GM23338 (cell line): ENCODE measurements at regions not wholly inside any gene's neighbourhood (a gene's known extent, or its start where the extent isn't known, plus 50 kb on each side); places are given as distances from the start of the nearest gene placed in this dataset.
A peak's percentile ranks its signal among the peaks of the same experiment; 100 is the strongest.

Source experiments
- ATAC-seq: fragments of 200-7000 bp; cut with Tn5 transposase; 3 replicates; pipeline ENCODE4 v1.9.1; 2020
- DNase-seq: peaks from one replicate; pipeline ENCODE4 v3.0.0-alpha.2; 2015; ENCODE audit warnings: low spot score
- H2AFZ ChIP-seq: fragments of 200-600 bp; sonication (generic); 2 replicates; pipeline ENCODE4 v1.8.0; 2016; ENCODE audit warnings: antibody characterized with exemption, mild to moderate bottlenecking, moderate library complexity
- H3F3A ChIP-seq: fragments of 200-600 bp; sonication (generic); replicated peaks from 2 replicates; pipeline ENCODE4 v1.8.0; 2017; ENCODE audit warnings: antibody characterized with exemption, mixed run types, low read depth
- H3K27ac ChIP-seq: fragments of 200-600 bp; sonication (generic); 2 replicates; pipeline ENCODE4 v1.6.1; 2016; ENCODE audit warnings: low read depth
- H3K27me3 ChIP-seq: fragments of 200-600 bp; sonication (generic); 2 replicates; pipeline ENCODE4 v1.8.0; 2016; ENCODE audit warnings: mild to moderate bottlenecking, mixed run types, moderate library complexity; ENCODE audit not compliant: insufficient read depth
- H3K36me3 ChIP-seq: fragments of 200-600 bp; sonication (generic); 2 replicates; pipeline ENCODE4 v1.8.0; 2016; ENCODE audit warnings: mild to moderate bottlenecking; ENCODE audit not compliant: insufficient read depth
- H3K4me1 ChIP-seq: fragments of 200-600 bp; sonication (generic); 2 replicates; pipeline ENCODE4 v1.8.0; 2016; ENCODE audit warnings: mild to moderate bottlenecking, moderate library complexity; ENCODE audit not compliant: insufficient read depth
- H3K4me2 ChIP-seq: fragments of 200-600 bp; sonication (generic); 2 replicates; pipeline ENCODE4 v1.7.1; 2017; ENCODE audit warnings: mixed run types
- H3K4me3 ChIP-seq: fragments of 200-600 bp; sonication (generic); 2 replicates; pipeline ENCODE4 v1.6.1; 2016; ENCODE audit warnings: mixed run types
- H3K79me2 ChIP-seq: fragments of 200-600 bp; sonication (generic); replicated peaks from 2 replicates; pipeline ENCODE4 v1.8.0; 2017; ENCODE audit warnings: mild to moderate bottlenecking; ENCODE audit not compliant: insufficient read depth
- H3K9me2 ChIP-seq: fragments of 200-600 bp; sonication (generic); 2 replicates; pipeline ENCODE4 v1.8.0; 2017; ENCODE audit not compliant: insufficient read depth
- H4K20me1 ChIP-seq: fragments of 200-600 bp; sonication (generic); replicated peaks from 2 replicates; pipeline ENCODE4 v1.8.0; 2017; ENCODE audit warnings: mild to moderate bottlenecking; ENCODE audit not compliant: insufficient read depth
- H3K27ac Mint-ChIP-seq: 2 replicates; pipeline ENCODE4 v1.8.0; 2020; ENCODE audit warnings: inconsistent platforms, mild to moderate bottlenecking, moderate library complexity, mixed read lengths
- H3K27me3 Mint-ChIP-seq: 3 replicates; pipeline ENCODE4 v1.8.0; 2022; ENCODE audit warnings: low read depth, mild to moderate bottlenecking, moderate library complexity, mixed read lengths, inconsistent platforms; ENCODE audit not compliant: insufficient read depth, poor library complexity
- H3K36me3 Mint-ChIP-seq: 3 replicates; pipeline ENCODE4 v1.8.0; 2021; ENCODE audit warnings: low read depth, mild to moderate bottlenecking, inconsistent platforms, moderate library complexity, mixed read lengths
- H3K4me1 Mint-ChIP-seq: 3 replicates; pipeline ENCODE4 v1.8.0; 2020; ENCODE audit warnings: mild to moderate bottlenecking, inconsistent platforms, mixed read lengths
- H3K4me3 Mint-ChIP-seq: 3 replicates; pipeline ENCODE4 v1.8.0; 2021; ENCODE audit warnings: moderate library complexity, mild to moderate bottlenecking, inconsistent platforms, mixed read lengths
- H3K9me3 Mint-ChIP-seq: 3 replicates; pipeline ENCODE4 v1.8.0; 2020; ENCODE audit warnings: moderate library complexity, mild to moderate bottlenecking, inconsistent platforms, mixed read lengths
- CREB1 ChIP-seq: fragments of 250-450 bp; sonication (Bioruptor Pico); IDR thresholded peaks from 2 replicates; pipeline ENCODE4 v1.5.0; 2020; ENCODE audit warnings: low read depth, mild to moderate bottlenecking, moderate library complexity
- EZH2 ChIP-seq: fragments of 200-600 bp; sonication (generic); IDR thresholded peaks from one replicate; pipeline ENCODE4 v1.8.0; 2017; ENCODE audit warnings: antibody characterized with exemption, mild to moderate bottlenecking, low read depth; ENCODE audit not compliant: unreplicated experiment
- EZH2phosphoT487 ChIP-seq: fragments of 200-600 bp; sonication (generic); IDR thresholded peaks from one replicate; pipeline ENCODE4 v1.8.1; 2018; ENCODE audit warnings: antibody characterized with exemption; ENCODE audit not compliant: unreplicated experiment
- JUNB ChIP-seq: IDR thresholded peaks from one replicate; pipeline ENCODE4 v1.6.1; 2016; ENCODE audit warnings: antibody characterized with exemption; ENCODE audit not compliant: unreplicated experiment
- NANOG ChIP-seq: IDR thresholded peaks from 2 replicates; pipeline ENCODE4 v1.6.1; 2016; ENCODE audit warnings: antibody characterized with exemption, borderline replicate concordance
- POLR2AphosphoS5 ChIP-seq: IDR thresholded peaks from 2 replicates; pipeline ENCODE4 v1.6.1; 2016; ENCODE audit warnings: antibody characterized with exemption, low read depth
- STAT1 ChIP-seq: IDR thresholded peaks from one replicate; pipeline ENCODE4 v1.6.1; 2016; ENCODE audit warnings: antibody characterized with exemption; ENCODE audit not compliant: unreplicated experiment
- ZNF114 ChIP-seq: fragments of 250-450 bp; sonication (Bioruptor Pico); IDR thresholded peaks from 2 replicates; pipeline ENCODE4 v1.5.0; 2020; ENCODE audit warnings: mild to moderate bottlenecking, moderate library complexity
- ZNF331 ChIP-seq: fragments of 250-450 bp; sonication (Bioruptor Pico); IDR thresholded peaks from 2 replicates; pipeline ENCODE4 v1.5.0; 2020; ENCODE audit warnings: low read depth, mild to moderate bottlenecking, moderate library complexity
- TF ChIP-seq, protein P1 (sequence below): IDR thresholded peaks from one replicate; pipeline ENCODE4 v1.6.1; 2018; ENCODE audit warnings: antibody characterized with exemption; ENCODE audit not compliant: unreplicated experiment
- TF ChIP-seq, protein P2 (sequence below): fragments of 250-450 bp; sonication (Bioruptor Pico); IDR thresholded peaks from 2 replicates; pipeline ENCODE4 v1.5.0; 2020; ENCODE audit warnings: mild to moderate bottlenecking, moderate library complexity
- TF ChIP-seq, protein P3 (sequence below), 2 experiments: fragments of 200-600 bp in 1 of 2; sonication (generic) in 1 of 2; conservative IDR thresholded peaks; 2 replicates each; pipeline versions ENCODE4 v1.5.1 to v1.6.1; 2016 to 2017; ENCODE audit warnings: antibody characterized with exemption in 2 of 2, low read depth in 2 of 2, mild to moderate bottlenecking in 2 of 2, moderate library complexity in 1 of 2

DNA sequence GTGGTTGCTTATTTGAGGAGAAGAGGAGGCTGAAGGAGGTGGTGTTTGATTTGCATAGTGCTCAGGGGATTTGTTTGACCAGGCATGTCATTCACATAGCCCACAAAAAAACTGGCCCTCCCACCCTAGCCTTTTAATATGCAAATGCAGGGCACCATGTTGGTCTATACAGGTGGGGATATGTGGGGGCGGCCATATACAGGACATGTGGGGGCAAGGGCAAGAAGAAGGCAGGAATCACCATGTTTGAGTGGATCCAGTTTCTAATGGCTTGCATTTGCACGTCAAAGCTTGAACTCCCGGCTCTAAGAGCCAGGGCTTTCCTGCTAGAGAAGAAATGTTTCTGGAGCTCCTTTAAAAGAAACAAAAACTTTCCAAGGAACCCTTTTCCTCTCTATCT is 541.0 kb downstream of the ZWINT start:
- peak overlapping the region; percentile 50; the same call in 1 of the 2 replicates for H3K4me2 ChIP-seq

More for the DNA sequence above, 541.0 kb downstream of the ZWINT start:
- H3K27me3 ChIP-seq: no peaks in the 10 kb centered on the region
- H3K27ac ChIP-seq: peak overlapping the region; percentile 95
- H3F3A ChIP-seq: no peaks in the 10 kb centered on the region
- H3K36me3 ChIP-seq: no peaks in the 10 kb centered on the region; the same call in 1 of the 2 replicates
- Mint-ChIP-seq H3K4me3 (peak overlapping the region; percentile 26; the same call in 2 of the 3 replicates), H3K36me3 (peaks cover 29% of the 10 kb centered on the region), H3K27me3 (no peaks in the 10 kb centered on the region), H3K27ac (peak overlapping the region; percentile 83), H3K9me3 (peaks cover 30% of the 10 kb centered on the region), H3K4me1 (peaks cover 54% of the 10 kb centered on the region)
- no peaks in the 10 kb centered on the region for H4K20me1 ChIP-seq
- H3K9me2 ChIP-seq: peaks cover 13% of the 10 kb centered on the region
- peaks cover 31% of the 10 kb centered on the region for H3K4me1 ChIP-seq
- no peak for TF ChIP-seq STAT1
- no peak for TF ChIP-seq ZNF331 (CRISPR knock-in tag)
- TF ChIP-seq POLR2AphosphoS5: no peak
- TF ChIP-seq JUNB: no peak
- TF ChIP-seq, protein P1, sequence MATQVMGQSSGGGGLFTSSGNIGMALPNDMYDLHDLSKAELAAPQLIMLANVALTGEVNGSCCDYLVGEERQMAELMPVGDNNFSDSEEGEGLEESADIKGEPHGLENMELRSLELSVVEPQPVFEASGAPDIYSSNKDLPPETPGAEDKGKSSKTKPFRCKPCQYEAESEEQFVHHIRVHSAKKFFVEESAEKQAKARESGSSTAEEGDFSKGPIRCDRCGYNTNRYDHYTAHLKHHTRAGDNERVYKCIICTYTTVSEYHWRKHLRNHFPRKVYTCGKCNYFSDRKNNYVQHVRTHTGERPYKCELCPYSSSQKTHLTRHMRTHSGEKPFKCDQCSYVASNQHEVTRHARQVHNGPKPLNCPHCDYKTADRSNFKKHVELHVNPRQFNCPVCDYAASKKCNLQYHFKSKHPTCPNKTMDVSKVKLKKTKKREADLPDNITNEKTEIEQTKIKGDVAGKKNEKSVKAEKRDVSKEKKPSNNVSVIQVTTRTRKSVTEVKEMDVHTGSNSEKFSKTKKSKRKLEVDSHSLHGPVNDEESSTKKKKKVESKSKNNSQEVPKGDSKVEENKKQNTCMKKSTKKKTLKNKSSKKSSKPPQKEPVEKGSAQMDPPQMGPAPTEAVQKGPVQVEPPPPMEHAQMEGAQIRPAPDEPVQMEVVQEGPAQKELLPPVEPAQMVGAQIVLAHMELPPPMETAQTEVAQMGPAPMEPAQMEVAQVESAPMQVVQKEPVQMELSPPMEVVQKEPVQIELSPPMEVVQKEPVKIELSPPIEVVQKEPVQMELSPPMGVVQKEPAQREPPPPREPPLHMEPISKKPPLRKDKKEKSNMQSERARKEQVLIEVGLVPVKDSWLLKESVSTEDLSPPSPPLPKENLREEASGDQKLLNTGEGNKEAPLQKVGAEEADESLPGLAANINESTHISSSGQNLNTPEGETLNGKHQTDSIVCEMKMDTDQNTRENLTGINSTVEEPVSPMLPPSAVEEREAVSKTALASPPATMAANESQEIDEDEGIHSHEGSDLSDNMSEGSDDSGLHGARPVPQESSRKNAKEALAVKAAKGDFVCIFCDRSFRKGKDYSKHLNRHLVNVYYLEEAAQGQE: no peak
- peak; percentile 37; the same call in 1 of the 2 replicates for TF ChIP-seq NANOG
- no peak for TF ChIP-seq EZH2phosphoT487
- TF ChIP-seq, protein P2, sequence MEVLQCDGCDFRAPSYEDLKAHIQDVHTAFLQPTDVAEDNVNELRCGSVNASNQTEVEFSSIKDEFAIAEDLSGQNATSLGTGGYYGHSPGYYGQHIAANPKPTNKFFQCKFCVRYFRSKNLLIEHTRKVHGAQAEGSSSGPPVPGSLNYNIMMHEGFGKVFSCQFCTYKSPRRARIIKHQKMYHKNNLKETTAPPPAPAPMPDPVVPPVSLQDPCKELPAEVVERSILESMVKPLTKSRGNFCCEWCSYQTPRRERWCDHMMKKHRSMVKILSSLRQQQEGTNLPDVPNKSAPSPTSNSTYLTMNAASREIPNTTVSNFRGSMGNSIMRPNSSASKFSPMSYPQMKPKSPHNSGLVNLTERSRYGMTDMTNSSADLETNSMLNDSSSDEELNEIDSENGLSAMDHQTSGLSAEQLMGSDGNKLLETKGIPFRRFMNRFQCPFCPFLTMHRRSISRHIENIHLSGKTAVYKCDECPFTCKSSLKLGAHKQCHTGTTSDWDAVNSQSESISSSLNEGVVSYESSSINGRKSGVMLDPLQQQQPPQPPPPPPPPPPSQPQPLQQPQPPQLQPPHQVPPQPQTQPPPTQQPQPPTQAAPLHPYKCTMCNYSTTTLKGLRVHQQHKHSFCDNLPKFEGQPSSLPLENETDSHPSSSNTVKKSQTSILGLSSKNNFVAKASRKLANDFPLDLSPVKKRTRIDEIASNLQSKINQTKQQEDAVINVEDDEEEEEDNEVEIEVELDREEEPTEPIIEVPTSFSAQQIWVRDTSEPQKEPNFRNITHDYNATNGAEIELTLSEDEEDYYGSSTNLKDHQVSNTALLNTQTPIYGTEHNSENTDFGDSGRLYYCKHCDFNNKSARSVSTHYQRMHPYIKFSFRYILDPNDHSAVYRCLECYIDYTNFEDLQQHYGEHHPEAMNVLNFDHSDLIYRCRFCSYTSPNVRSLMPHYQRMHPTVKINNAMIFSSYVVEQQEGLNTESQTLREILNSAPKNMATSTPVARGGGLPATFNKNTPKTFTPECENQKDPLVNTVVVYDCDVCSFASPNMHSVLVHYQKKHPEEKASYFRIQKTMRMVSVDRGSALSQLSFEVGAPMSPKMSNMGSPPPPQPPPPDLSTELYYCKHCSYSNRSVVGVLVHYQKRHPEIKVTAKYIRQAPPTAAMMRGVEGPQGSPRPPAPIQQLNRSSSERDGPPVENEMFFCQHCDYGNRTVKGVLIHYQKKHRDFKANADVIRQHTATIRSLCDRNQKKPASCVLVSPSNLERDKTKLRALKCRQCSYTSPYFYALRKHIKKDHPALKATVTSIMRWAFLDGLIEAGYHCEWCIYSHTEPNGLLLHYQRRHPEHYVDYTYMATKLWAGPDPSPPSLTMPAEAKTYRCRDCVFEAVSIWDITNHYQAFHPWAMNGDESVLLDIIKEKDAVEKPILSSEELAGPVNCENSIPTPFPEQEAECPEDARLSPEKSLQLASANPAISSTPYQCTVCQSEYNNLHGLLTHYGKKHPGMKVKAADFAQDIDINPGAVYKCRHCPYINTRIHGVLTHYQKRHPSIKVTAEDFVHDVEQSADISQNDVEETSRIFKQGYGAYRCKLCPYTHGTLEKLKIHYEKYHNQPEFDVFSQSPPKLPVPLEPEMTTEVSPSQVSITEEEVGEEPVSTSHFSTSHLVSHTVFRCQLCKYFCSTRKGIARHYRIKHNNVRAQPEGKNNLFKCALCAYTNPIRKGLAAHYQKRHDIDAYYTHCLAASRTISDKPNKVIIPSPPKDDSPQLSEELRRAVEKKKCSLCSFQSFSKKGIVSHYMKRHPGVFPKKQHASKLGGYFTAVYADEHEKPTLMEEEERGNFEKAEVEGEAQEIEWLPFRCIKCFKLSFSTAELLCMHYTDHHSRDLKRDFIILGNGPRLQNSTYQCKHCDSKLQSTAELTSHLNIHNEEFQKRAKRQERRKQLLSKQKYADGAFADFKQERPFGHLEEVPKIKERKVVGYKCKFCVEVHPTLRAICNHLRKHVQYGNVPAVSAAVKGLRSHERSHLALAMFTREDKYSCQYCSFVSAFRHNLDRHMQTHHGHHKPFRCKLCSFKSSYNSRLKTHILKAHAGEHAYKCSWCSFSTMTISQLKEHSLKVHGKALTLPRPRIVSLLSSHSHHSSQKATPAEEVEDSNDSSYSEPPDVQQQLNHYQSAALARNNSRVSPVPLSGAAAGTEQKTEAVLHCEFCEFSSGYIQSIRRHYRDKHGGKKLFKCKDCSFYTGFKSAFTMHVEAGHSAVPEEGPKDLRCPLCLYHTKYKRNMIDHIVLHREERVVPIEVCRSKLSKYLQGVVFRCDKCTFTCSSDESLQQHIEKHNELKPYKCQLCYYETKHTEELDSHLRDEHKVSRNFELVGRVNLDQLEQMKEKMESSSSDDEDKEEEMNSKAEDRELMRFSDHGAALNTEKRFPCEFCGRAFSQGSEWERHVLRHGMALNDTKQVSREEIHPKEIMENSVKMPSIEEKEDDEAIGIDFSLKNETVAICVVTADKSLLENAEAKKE: peak; percentile 94
- no peak for TF ChIP-seq EZH2
- no peak; the same call in 1 of the 2 replicates for TF ChIP-seq CREB1 (CRISPR knock-in tag)
- peak; percentile 91 for TF ChIP-seq ZNF114 (CRISPR knock-in tag)
- TF ChIP-seq, protein P3, sequence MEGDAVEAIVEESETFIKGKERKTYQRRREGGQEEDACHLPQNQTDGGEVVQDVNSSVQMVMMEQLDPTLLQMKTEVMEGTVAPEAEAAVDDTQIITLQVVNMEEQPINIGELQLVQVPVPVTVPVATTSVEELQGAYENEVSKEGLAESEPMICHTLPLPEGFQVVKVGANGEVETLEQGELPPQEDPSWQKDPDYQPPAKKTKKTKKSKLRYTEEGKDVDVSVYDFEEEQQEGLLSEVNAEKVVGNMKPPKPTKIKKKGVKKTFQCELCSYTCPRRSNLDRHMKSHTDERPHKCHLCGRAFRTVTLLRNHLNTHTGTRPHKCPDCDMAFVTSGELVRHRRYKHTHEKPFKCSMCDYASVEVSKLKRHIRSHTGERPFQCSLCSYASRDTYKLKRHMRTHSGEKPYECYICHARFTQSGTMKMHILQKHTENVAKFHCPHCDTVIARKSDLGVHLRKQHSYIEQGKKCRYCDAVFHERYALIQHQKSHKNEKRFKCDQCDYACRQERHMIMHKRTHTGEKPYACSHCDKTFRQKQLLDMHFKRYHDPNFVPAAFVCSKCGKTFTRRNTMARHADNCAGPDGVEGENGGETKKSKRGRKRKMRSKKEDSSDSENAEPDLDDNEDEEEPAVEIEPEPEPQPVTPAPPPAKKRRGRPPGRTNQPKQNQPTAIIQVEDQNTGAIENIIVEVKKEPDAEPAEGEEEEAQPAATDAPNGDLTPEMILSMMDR (conservative IDR thresholded peaks at IDR 0.05; ENCODE audit: low read depth in 2 of 2): 0 out of 4 replicates have a peak, but pooled peaks of 1 of the 2 experiments have one; percentile 0
- no peaks in the 10 kb centered on the region for H3K79me2 ChIP-seq
- DNase-seq (peak; percentile 53), ATAC-seq (peak; percentile 58)
- H3K4me3 ChIP-seq: no peak overlapping the region; the same call in 1 of the 2 replicates
- no peak overlapping the region for H2AFZ ChIP-seq
